ENCODE measurements at regions not wholly inside any gene's neighbourhood (a gene's known extent, or its start where the extent isn't known, plus 50 kb on each side); places are given as distances from the start of the nearest gene placed in this dataset.

DNA sequence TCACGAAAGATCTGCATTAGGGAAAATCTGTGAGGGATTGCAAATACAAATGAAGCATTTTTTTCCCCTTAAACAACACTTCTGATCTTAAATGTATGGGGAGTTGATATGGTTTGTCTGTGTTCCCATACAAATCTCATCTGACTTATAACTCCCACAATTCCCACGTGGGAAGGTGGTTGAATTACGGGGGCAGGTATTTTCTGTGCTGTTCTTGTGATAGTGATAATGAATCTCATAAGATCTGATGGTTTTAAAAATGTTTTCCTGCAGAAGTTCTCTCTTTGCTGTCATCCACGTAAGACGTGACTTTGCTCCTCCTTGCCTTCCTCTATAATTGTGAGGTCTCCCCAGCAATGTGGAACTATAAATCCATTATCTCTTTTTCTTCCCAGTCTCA lies 107.4 kb upstream of the KCNIP4 start:
- ChIA-PET POLR2A (no interaction called here), CTCF (no interaction called here)
- TF ChIP-seq FOS (IDR thresholded peaks at IDR 0.05; ENCODE audit: borderline replicate concordance, insufficient read depth, low read length), result no peak
- no peak for TF ChIP-seq POLR2A (IDR thresholded peaks at IDR 0.05; ENCODE audit: low read depth, low read length)
- TF ChIP-seq, protein P1, sequence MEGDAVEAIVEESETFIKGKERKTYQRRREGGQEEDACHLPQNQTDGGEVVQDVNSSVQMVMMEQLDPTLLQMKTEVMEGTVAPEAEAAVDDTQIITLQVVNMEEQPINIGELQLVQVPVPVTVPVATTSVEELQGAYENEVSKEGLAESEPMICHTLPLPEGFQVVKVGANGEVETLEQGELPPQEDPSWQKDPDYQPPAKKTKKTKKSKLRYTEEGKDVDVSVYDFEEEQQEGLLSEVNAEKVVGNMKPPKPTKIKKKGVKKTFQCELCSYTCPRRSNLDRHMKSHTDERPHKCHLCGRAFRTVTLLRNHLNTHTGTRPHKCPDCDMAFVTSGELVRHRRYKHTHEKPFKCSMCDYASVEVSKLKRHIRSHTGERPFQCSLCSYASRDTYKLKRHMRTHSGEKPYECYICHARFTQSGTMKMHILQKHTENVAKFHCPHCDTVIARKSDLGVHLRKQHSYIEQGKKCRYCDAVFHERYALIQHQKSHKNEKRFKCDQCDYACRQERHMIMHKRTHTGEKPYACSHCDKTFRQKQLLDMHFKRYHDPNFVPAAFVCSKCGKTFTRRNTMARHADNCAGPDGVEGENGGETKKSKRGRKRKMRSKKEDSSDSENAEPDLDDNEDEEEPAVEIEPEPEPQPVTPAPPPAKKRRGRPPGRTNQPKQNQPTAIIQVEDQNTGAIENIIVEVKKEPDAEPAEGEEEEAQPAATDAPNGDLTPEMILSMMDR (IDR thresholded peaks at IDR 0.05; ENCODE audit: extremely low read depth in 1 of 2, insufficient read depth in 1 of 2, low read depth in 1 of 2, low read length in 2 of 2), result no peak
- TF ChIP-seq JUN (IDR thresholded peaks at IDR 0.05; ENCODE audit: borderline replicate concordance, insufficient read depth, insufficient read length, low read depth), result no peak
- no peak for TF ChIP-seq GATA2 (IDR thresholded peaks at IDR 0.05; ENCODE audit: insufficient read depth, insufficient read length, low read depth, low read length)
- no peak for TF ChIP-seq POLR2AphosphoS5 (IDR thresholded peaks at IDR 0.05; ENCODE audit: insufficient read depth, low read depth, low read length)
- TF ChIP-seq, protein P2, sequence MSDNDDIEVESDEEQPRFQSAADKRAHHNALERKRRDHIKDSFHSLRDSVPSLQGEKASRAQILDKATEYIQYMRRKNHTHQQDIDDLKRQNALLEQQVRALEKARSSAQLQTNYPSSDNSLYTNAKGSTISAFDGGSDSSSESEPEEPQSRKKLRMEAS (IDR thresholded peaks at IDR 0.05; ENCODE audit: insufficient read depth, insufficient read length), result no peak
- no peak for TF ChIP-seq MYC (IDR thresholded peaks at IDR 0.05; ENCODE audit: low read depth, low read length)
- no peak for TF ChIP-seq EZH2 (IDR thresholded peaks at IDR 0.05; ENCODE audit: borderline replicate concordance, low read depth, low read length, severe bottlenecking)
- no peaks in the 10 kb centered on the region for H3K27me3 ChIP-seq (ENCODE audit: control insufficient read depth in 2 of 2, insufficient read depth in 2 of 2, low read length in 2 of 2)
- DNase-seq (ENCODE audit: low read depth, low spot score) (no peak), FAIRE-seq (no peak)
- H3K9me3 ChIP-seq (replicated peaks; ENCODE audit: control insufficient read depth, insufficient read depth, low read length), result peaks cover 2% of the 10 kb centered on the region
- no peak overlapping the region for H3K4me2 ChIP-seq (ENCODE audit: insufficient read depth, low read length)
- no peak overlapping the region for H3K27ac ChIP-seq (ENCODE audit: insufficient read depth, low read depth, low read length)
- intact Hi-C loops (cut with micrococcal nuclease), result no loop called here
- dilution Hi-C loops (cut with MboI; ENCODE audit: extremely low pct_ligation_motif_present, low sequenced_read_pairs), result no loop called here
- H3K36me3 ChIP-seq (ENCODE audit: control insufficient read depth in 2 of 2, extremely low read depth in 1 of 2, insufficient read depth in 2 of 2, low read length in 2 of 2), result no peaks in the 10 kb centered on the region
- H2AFZ ChIP-seq (ENCODE audit: low read depth, low read length), result no peak overlapping the region
- no peak overlapping the region for H3K4me3 ChIP-seq (replicated peaks in 1 of 3; ENCODE audit: insufficient read depth in 1 of 3, low read depth in 1 of 3, low read length in 3 of 3)
- BruUV-seq (replicated peaks), result no TSS peak
- no peak overlapping the region for H3K9ac ChIP-seq (replicated peaks; ENCODE audit: extremely low read depth, insufficient read depth, low read length)
- H3K4me1 ChIP-seq (ENCODE audit: control insufficient read depth, extremely low read depth, insufficient read depth, low read length), result no peaks in the 10 kb centered on the region
- no peaks in the 10 kb centered on the region for H3K79me2 ChIP-seq (ENCODE audit: control insufficient read depth, insufficient read depth, low read length)
- H4K20me1 ChIP-seq (replicated peaks; ENCODE audit: control insufficient read depth, extremely low read depth, insufficient read depth, low read length), result no peaks in the 10 kb centered on the region
- H3K9me1 ChIP-seq (replicated peaks; ENCODE audit: control insufficient read depth, extremely low read depth, insufficient read depth, low read length), result no peaks in the 10 kb centered on the region

Data from endothelial cell of umbilical vein (primary cell).